ENCODE measurements at regions not wholly inside any gene's neighbourhood (a gene's known extent, or its start where the extent isn't known, plus 50 kb on each side); places are given as distances from the start of the nearest gene placed in this dataset.

DNA sequence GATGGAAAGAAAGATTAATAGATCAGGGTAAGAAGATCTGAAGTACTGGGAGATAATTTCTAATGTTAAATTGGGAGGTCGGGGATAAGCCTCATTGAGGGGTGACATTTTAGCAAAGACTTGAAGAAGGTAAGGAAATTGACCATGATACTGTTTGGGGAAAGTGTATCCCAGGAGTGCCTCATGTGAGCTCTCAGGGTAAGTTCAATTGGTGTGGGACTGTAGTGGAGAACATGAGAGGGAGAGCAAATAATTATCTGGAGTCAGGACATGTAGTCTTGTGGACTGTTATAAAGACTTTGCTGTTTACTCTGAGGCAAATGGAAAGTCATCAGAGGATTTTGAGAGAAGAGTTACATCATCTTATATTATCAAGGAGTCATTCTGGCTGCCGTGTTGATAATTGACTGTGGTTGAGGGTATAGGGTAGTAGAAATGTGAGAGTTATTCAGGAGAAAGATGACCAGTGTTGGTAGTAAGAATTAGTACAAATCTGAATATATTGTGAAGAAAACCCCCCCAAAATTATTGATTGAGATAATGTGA, 624.4 kb downstream of the ADCYAP1 start (continued):
- TF ChIP-seq ELF1 (IDR thresholded peaks at IDR 0.05; ENCODE audit: borderline replicate concordance, low read depth): no peak

DNA sequence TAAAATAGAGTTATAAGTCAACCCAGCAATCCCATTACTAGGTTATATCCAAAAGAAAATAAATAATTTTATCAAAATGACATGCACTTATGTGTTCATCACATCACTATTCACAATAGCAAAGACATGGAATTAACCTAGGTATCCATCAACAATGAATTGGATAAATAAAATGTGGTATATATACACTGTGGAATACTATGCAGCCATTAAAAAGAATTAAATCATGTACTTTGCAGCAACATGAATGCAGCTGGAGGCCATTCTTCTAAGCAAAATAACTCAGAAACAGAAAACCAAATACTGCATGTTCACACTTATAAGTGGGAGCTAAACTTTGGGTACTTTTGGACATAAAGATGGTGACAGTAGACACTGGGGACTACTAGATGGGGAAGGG, 626.0 kb downstream of the ADCYAP1 start:
- intact Hi-C loops (cut with micrococcal nuclease): no loop called here
- no peak overlapping the region for H3K9ac ChIP-seq (ENCODE audit: low read length)
- no peak overlapping the region for H3K4me3 ChIP-seq (replicated peaks in 1 of 2; ENCODE audit: low read depth in 1 of 2, low read length in 2 of 2)
- H3K79me2 ChIP-seq (ENCODE audit: insufficient read depth, low read length): no peaks in the 10 kb centered on the region
- peaks cover 11% of the 10 kb centered on the region for H3K27me3 ChIP-seq (ENCODE audit: insufficient read depth, low read length)
- RAD21 ChIA-PET (ENCODE audit: low non-redundant PET in 1 of 2, low total read pairs in 2 of 2, uncharacterized antibody in 2 of 2, unreplicated experiment in 2 of 2): no interaction called here
- ATAC-seq (no peak), DNase-seq (ENCODE audit: low read depth, low spot score) (no peak)
- H3K27ac ChIP-seq (ENCODE audit: low read depth, low read length): no peak overlapping the region
- no peak overlapping the region for H3K4me2 ChIP-seq (ENCODE audit: low read length)
- no peaks in the 10 kb centered on the region for H3K4me1 ChIP-seq (ENCODE audit: control insufficient read depth in 1 of 2, insufficient read depth in 2 of 2, low read length in 2 of 2)
- H2AFZ ChIP-seq (ENCODE audit: low read depth, low read length, poor library complexity, severe bottlenecking): no peak overlapping the region
- no peaks in the 10 kb centered on the region for H3K9me3 ChIP-seq (ENCODE audit: control insufficient read depth in 1 of 2, insufficient read depth in 1 of 2, low read depth in 1 of 2, low read length in 2 of 2)
- no peaks in the 10 kb centered on the region for H3K36me3 ChIP-seq (ENCODE audit: control insufficient read depth in 1 of 2, insufficient read depth in 2 of 2, low read length in 2 of 2)
- no peaks in the 10 kb centered on the region for H3K9me2 ChIP-seq (ENCODE audit: insufficient read depth)
- CTCF ChIA-PET: no interaction called here
- POLR2A ChIA-PET: no interaction called here
- H4K20me1 ChIP-seq (ENCODE audit: insufficient read depth): no peaks in the 10 kb centered on the region
- TF ChIP-seq EZH2 (IDR thresholded peaks at IDR 0.05) (no peak), POLR2A (IDR thresholded peaks at IDR 0.05; ENCODE audit: borderline replicate concordance, extremely low read depth, insufficient read depth, insufficient read length) (no peak), EZH2phosphoT487 (IDR thresholded peaks at IDR 0.05; ENCODE audit: borderline replicate concordance) (no peak), ELF1 (IDR thresholded peaks at IDR 0.05; ENCODE audit: borderline replicate concordance, low read depth) (no peak)
- TF ChIP-seq, protein P1, sequence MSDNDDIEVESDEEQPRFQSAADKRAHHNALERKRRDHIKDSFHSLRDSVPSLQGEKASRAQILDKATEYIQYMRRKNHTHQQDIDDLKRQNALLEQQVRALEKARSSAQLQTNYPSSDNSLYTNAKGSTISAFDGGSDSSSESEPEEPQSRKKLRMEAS (IDR thresholded peaks at IDR 0.05): no peak
- no TSS peak for BruUV-seq (replicated peaks)

DNA sequence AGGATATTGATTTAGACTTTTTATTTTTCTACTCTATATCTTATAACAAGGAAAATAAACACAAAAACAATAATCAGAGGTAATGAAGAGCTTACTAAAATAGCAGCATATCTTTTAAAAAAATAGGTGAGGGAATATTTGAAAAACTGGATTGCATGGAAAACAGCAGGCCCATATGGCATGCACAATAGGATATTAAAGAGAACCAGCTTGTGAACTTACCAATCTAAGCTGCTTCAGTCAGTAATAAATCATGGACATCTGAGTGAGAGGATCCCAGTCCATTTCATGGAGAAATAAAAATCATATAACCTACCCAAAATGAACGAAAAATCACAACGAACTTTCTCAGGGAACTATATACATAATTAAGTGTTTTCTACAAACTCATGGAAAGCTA, 634.6 kb downstream of the ADCYAP1 start:
- no peaks in the 10 kb centered on the region for H3K9me2 ChIP-seq (ENCODE audit: insufficient read depth)
- H3K36me3 ChIP-seq (ENCODE audit: control insufficient read depth in 1 of 2, insufficient read depth in 2 of 2, low read length in 2 of 2): no peaks in the 10 kb centered on the region
- ChIA-PET RAD21 (ENCODE audit: low non-redundant PET in 1 of 2, low total read pairs in 2 of 2, uncharacterized antibody in 2 of 2, unreplicated experiment in 2 of 2) (no interaction called here), CTCF (no interaction called here), POLR2A (no interaction called here)
- intact Hi-C loops (cut with micrococcal nuclease): no loop called here
- no peaks in the 10 kb centered on the region for H3K4me1 ChIP-seq (ENCODE audit: control insufficient read depth in 1 of 2, insufficient read depth in 2 of 2, low read length in 2 of 2)
- BruUV-seq (replicated peaks): no TSS peak
- H4K20me1 ChIP-seq (ENCODE audit: insufficient read depth): no peaks in the 10 kb centered on the region
- no peak overlapping the region for H3K4me2 ChIP-seq (ENCODE audit: low read length)
- H3K27me3 ChIP-seq (ENCODE audit: insufficient read depth, low read length): no peaks in the 10 kb centered on the region
- H3K4me3 ChIP-seq (replicated peaks in 1 of 2; ENCODE audit: low read depth in 1 of 2, low read length in 2 of 2): no peak overlapping the region
- H3K9me3 ChIP-seq (ENCODE audit: control insufficient read depth in 1 of 2, insufficient read depth in 1 of 2, low read depth in 1 of 2, low read length in 2 of 2): no peaks in the 10 kb centered on the region
- DNase-seq (ENCODE audit: low read depth, low spot score) (no peak), ATAC-seq (no peak)
- no peaks in the 10 kb centered on the region for H3K79me2 ChIP-seq (ENCODE audit: insufficient read depth, low read length)
- no peak overlapping the region for H3K9ac ChIP-seq (ENCODE audit: low read length)
- no peak overlapping the region for H3K27ac ChIP-seq (ENCODE audit: low read depth, low read length)
- no peak overlapping the region for H2AFZ ChIP-seq (ENCODE audit: low read depth, low read length, poor library complexity, severe bottlenecking)
- no peak for TF ChIP-seq CBX3 (IDR thresholded peaks at IDR 0.05; ENCODE audit: low read depth)
- no peak for TF ChIP-seq EZH2phosphoT487 (IDR thresholded peaks at IDR 0.05; ENCODE audit: borderline replicate concordance)
- TF ChIP-seq, protein P2, sequence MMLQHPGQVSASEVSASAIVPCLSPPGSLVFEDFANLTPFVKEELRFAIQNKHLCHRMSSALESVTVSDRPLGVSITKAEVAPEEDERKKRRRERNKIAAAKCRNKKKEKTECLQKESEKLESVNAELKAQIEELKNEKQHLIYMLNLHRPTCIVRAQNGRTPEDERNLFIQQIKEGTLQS (IDR thresholded peaks at IDR 0.05): no peak
- TF ChIP-seq, protein P3, sequence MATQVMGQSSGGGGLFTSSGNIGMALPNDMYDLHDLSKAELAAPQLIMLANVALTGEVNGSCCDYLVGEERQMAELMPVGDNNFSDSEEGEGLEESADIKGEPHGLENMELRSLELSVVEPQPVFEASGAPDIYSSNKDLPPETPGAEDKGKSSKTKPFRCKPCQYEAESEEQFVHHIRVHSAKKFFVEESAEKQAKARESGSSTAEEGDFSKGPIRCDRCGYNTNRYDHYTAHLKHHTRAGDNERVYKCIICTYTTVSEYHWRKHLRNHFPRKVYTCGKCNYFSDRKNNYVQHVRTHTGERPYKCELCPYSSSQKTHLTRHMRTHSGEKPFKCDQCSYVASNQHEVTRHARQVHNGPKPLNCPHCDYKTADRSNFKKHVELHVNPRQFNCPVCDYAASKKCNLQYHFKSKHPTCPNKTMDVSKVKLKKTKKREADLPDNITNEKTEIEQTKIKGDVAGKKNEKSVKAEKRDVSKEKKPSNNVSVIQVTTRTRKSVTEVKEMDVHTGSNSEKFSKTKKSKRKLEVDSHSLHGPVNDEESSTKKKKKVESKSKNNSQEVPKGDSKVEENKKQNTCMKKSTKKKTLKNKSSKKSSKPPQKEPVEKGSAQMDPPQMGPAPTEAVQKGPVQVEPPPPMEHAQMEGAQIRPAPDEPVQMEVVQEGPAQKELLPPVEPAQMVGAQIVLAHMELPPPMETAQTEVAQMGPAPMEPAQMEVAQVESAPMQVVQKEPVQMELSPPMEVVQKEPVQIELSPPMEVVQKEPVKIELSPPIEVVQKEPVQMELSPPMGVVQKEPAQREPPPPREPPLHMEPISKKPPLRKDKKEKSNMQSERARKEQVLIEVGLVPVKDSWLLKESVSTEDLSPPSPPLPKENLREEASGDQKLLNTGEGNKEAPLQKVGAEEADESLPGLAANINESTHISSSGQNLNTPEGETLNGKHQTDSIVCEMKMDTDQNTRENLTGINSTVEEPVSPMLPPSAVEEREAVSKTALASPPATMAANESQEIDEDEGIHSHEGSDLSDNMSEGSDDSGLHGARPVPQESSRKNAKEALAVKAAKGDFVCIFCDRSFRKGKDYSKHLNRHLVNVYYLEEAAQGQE (IDR thresholded peaks at IDR 0.05; ENCODE audit: low read depth): no peak
- no peak for TF ChIP-seq TCF7L2 (IDR thresholded peaks at IDR 0.05; ENCODE audit: borderline replicate concordance, extremely low read depth, insufficient read depth, insufficient read length)
- TF ChIP-seq EGR1 (IDR thresholded peaks at IDR 0.05; ENCODE audit: low read depth): no peak
- TF ChIP-seq, protein P4, sequence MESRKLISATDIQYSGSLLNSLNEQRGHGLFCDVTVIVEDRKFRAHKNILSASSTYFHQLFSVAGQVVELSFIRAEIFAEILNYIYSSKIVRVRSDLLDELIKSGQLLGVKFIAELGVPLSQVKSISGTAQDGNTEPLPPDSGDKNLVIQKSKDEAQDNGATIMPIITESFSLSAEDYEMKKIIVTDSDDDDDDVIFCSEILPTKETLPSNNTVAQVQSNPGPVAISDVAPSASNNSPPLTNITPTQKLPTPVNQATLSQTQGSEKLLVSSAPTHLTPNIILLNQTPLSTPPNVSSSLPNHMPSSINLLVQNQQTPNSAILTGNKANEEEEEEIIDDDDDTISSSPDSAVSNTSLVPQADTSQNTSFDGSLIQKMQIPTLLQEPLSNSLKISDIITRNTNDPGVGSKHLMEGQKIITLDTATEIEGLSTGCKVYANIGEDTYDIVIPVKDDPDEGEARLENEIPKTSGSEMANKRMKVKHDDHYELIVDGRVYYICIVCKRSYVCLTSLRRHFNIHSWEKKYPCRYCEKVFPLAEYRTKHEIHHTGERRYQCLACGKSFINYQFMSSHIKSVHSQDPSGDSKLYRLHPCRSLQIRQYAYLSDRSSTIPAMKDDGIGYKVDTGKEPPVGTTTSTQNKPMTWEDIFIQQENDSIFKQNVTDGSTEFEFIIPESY (IDR thresholded peaks at IDR 0.05; ENCODE audit: extremely low read depth, insufficient replicate concordance, low read length): no peak
- no peak for TF ChIP-seq CEBPB (IDR thresholded peaks at IDR 0.05; ENCODE audit: low read depth)
- no peak for TF ChIP-seq POLR2A (IDR thresholded peaks at IDR 0.05; ENCODE audit: borderline replicate concordance, extremely low read depth, insufficient read depth, insufficient read length)
